ENCODE measurements at regions not wholly inside any gene's neighbourhood (a gene's known extent, or its start where the extent isn't known, plus 50 kb on each side); places are given as distances from the start of the nearest gene placed in this dataset.
A peak's percentile ranks its signal among the peaks of the same experiment; 100 is the strongest.

DNA sequence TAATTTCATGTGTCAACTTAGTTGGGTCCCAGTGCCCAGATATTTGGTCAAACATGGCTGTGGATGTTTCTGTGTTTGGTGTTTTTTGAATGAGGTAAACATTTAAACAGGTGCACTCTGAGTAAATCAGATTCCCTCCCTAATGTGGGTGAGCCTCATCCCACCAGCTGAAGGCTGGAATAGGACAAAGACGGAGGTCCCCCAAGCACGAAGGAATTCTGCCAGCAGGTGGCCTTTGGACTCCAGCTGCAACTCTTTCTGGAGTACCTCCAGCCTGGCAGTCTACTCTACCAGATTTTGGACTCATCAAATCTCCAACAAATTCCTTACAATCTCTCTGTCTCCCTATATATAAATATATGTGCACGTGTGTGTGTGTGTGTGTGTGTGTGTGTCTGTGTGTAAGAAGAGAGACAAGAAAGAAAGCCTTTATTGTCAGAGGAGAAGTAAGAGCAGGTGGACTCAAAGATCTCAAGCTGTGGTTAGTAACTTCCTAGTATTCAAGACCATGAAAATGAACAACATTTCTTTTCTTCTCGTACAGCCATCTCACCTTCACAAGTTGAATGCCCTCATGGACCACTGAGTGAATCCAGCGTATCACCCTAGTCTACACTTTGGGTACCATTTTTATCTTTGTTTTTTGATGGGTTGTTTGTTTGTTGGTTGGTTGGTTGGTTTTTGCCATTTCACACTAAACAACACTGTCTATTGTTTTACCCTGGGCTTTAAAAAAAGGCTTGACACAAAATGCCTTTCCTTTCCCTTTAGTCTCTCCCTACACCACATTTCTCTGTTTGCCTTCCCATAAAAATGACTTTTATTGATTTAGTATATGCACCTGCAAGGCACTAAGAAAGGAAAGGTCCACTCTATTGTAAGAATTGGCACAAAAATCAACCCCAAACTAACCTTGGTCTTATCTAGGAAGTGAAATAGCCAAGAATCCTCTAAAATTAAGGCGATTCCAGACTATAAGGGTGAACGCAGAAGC, 118.7 kb downstream of the TENT4A start:
- in situ Hi-C loops (cut with MboI; ENCODE audit: low sequenced_read_pairs, unreplicated experiment): no loop called here
- no peak for DNase-seq (ENCODE audit: low spot score)
- TF ChIP-seq, protein P1, sequence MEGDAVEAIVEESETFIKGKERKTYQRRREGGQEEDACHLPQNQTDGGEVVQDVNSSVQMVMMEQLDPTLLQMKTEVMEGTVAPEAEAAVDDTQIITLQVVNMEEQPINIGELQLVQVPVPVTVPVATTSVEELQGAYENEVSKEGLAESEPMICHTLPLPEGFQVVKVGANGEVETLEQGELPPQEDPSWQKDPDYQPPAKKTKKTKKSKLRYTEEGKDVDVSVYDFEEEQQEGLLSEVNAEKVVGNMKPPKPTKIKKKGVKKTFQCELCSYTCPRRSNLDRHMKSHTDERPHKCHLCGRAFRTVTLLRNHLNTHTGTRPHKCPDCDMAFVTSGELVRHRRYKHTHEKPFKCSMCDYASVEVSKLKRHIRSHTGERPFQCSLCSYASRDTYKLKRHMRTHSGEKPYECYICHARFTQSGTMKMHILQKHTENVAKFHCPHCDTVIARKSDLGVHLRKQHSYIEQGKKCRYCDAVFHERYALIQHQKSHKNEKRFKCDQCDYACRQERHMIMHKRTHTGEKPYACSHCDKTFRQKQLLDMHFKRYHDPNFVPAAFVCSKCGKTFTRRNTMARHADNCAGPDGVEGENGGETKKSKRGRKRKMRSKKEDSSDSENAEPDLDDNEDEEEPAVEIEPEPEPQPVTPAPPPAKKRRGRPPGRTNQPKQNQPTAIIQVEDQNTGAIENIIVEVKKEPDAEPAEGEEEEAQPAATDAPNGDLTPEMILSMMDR (IDR thresholded peaks at IDR 0.05; ENCODE audit: borderline replicate concordance, control extremely low read depth, extremely low read depth, insufficient read depth, missing control alignments): no peak

DNA sequence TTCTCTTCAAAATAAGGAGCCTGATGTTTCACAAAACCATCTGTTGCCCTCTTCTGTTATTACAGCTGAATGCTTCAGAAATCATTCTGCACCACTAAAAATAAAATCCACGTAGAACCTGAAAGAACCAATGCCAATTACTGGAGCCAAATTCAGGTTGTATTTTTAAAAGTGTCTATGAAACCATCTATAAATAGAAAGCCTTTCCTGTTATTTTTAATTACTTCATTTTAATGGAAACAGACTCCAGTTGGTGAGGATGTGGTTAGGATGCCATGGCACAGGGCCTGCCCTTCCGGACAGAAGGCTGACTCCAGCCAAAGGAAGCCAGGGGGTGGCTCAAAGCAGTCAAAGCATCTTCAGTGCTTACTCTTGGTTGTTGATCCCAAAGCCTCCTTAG, 119.8 kb downstream of the TENT4A start:
- TF ChIP-seq, protein P1 (IDR thresholded peaks at IDR 0.05; ENCODE audit: borderline replicate concordance, control extremely low read depth, extremely low read depth, insufficient read depth, missing control alignments): no peak
- in situ Hi-C loops (cut with MboI; ENCODE audit: low sequenced_read_pairs, unreplicated experiment): no loop called here
- DNase-seq (ENCODE audit: low spot score): no peak

DNA sequence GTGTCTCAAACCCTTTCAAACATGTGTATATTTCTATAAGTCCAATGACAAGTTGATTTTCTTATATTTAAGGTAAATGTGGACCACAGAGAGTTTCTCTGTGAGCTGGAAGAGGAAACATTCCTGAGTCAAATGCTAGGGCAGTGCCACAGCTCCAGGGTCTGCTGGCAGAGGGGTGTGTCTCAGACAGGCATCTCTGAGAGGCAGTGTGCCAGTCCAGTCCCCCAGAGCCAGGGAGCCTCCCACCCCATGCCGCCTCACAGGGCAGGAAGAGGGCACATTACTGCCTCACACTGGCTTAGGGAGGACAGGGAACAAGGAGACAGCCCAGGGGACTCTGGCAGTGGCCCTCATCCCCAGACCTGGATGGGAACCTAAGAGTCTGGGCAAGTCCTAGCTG, 120.2 kb downstream of the TENT4A start:
- in situ Hi-C loops (cut with MboI; ENCODE audit: low sequenced_read_pairs, unreplicated experiment): no loop called here
- TF ChIP-seq, protein P1 (IDR thresholded peaks at IDR 0.05; ENCODE audit: borderline replicate concordance, control extremely low read depth, extremely low read depth, insufficient read depth, missing control alignments): no peak
- no peak for DNase-seq (ENCODE audit: low spot score)

DNA sequence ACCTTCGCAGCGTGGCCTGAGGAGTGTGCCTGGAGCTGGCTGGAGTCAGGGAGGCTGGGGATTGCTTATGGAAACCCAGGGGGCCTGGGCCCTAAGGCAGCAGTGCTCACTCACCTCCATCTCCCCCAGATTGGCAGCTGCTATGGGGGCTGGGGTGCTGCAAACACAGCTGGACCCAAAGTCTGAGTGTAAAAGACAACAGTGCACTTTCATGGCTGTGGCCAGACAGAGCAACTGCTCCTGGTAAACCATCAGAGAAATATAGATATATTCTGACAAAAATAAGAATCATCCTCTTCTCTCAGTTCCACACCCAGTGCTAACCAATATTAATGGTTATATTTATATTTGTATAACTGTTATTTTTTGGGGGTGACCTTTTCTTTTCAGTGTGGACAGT, 123.9 kb downstream of the TENT4A start:
- DNase-seq (ENCODE audit: low spot score): no peak
- in situ Hi-C loops (cut with MboI; ENCODE audit: low sequenced_read_pairs, unreplicated experiment): no loop called here
- TF ChIP-seq, protein P1 (IDR thresholded peaks at IDR 0.05; ENCODE audit: borderline replicate concordance, control extremely low read depth, extremely low read depth, insufficient read depth, missing control alignments): no peak

DNA sequence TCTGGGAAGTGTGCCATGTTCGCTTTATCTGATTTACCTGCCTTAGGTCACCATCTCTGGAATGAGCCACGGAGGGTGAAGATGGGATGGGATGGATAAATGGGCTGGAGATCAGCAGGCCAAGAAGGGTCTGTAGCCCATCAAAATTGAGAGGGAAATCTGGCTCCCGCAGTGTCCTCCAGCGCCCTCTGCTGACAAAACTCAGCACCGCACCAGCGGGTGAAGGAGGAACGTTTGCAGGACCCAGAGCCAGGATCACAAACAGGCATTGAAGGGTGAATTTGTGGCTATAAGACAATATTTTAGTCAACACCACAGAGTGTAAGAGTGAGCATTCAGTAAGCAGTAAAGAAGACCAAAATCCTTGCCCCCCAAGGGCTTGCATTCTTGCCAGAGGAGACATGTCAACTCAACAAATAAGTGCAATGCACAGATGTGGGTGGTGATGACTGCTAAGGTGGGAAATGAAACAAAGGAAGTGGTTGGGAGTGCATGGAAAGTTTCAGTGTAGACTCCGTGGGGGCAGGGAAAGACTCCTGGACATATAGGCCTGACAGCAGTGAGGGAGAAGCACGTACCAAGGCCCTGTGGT, 124.4 kb downstream of the TENT4A start:
- in situ Hi-C loops (cut with MboI; ENCODE audit: low sequenced_read_pairs, unreplicated experiment): no loop called here
- TF ChIP-seq, protein P1 (IDR thresholded peaks at IDR 0.05; ENCODE audit: borderline replicate concordance, control extremely low read depth, extremely low read depth, insufficient read depth, missing control alignments): peak; percentile 61
- peak; percentile 49 for DNase-seq (ENCODE audit: low spot score)

DNA sequence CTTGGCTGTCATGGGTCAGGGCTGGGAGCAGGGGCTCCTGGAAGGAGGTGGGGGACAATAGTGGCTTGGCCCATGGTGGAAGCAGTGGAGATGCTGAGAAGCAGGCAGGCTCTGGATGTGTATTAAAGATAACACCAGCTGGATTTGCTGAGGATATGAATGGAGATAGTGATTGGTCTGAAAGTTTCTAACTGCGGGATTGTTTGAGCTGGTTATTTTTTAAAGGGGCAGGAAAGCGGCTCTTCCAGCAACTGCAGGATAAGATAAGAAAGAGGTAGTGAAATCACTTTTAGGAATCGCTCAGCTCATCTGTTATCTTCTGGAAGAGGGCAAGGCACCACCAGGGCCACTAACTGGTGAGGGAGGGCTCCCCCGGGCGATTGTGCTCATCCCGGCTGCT, 125.5 kb downstream of the TENT4A start:
- TF ChIP-seq, protein P1 (IDR thresholded peaks at IDR 0.05; ENCODE audit: borderline replicate concordance, control extremely low read depth, extremely low read depth, insufficient read depth, missing control alignments): no peak
- in situ Hi-C loops (cut with MboI; ENCODE audit: low sequenced_read_pairs, unreplicated experiment): no loop called here
- no peak for DNase-seq (ENCODE audit: low spot score)

Measured in GM13976 (cell line).